WTC11 (cell line): ENCODE measurements at regions not wholly inside any gene's neighbourhood (a gene's known extent, or its start where the extent isn't known, plus 50 kb on each side); places are given as distances from the start of the nearest gene placed in this dataset.

ENCODE experiments used
- ATAC-seq: fragments of 200-7000 bp; cut with Tn5 transposase; 2 replicates; pipeline ENCODE4 v1.10.0; 2021; ENCODE audit warnings: mild to moderate bottlenecking, moderate library complexity
- CTCF ChIA-PET: fragments of 300-600 bp; sonication (Branson Sonifier 250); formaldehyde crosslinking; loops from one replicate; lab custom pipeline; 2021; ENCODE audit warnings: antibody characterized with exemption; lab: Charles Lee
- POLR2A ChIA-PET: fragments of 350-600 bp; sonication (Branson Sonifier 250); formaldehyde crosslinking; loops from one replicate; lab custom pipeline; 2021; ENCODE audit warnings: antibody characterized with exemption; lab: Charles Lee
- DNase-seq: peaks from one replicate; pipeline ENCODE4 v3.0.0; 2021; ENCODE audit warnings: low spot score
- H3K27ac Mint-ChIP-seq: 2 replicates; pipeline ENCODE4 v1.8.0; 2021; ENCODE audit warnings: mixed read lengths
- H3K27me3 Mint-ChIP-seq: 2 replicates; pipeline ENCODE4 v1.8.0; 2021; ENCODE audit warnings: low read depth, mild to moderate bottlenecking, moderate library complexity, mixed read lengths
- H3K36me3 Mint-ChIP-seq: 2 replicates; pipeline ENCODE4 v1.8.0; 2021; ENCODE audit warnings: mixed read lengths
- H3K4me1 Mint-ChIP-seq: 2 replicates; pipeline ENCODE4 v1.8.0; 2022; ENCODE audit warnings: mixed read lengths
- H3K4me3 Mint-ChIP-seq: 2 replicates; pipeline ENCODE4 v1.8.0; 2021; ENCODE audit warnings: mild to moderate bottlenecking, moderate library complexity, mixed read lengths
- H3K9me3 Mint-ChIP-seq: 2 replicates; pipeline ENCODE4 v1.8.0; 2021; ENCODE audit warnings: mixed read lengths
- ARID4B ChIP-seq: sonication (generic); formaldehyde crosslinking; IDR thresholded peaks from 2 replicates; pipeline ENCODE4 v1.8.0; 2023; ENCODE audit warnings: missing genetic modification reagents, mild to moderate bottlenecking, borderline replicate concordance
- CREM ChIP-seq: sonication (generic); formaldehyde crosslinking; IDR thresholded peaks from 2 replicates; pipeline ENCODE4 v1.8.1; 2022; ENCODE audit warnings: mild to moderate bottlenecking, missing genetic modification reagents, moderate library complexity
- ERG ChIP-seq: fragments of 250-450 bp; sonication (Bioruptor Pico); IDR thresholded peaks from 2 replicates; pipeline ENCODE4 v1.8.0; 2021; ENCODE audit warnings: mild to moderate bottlenecking
- JAZF1 ChIP-seq: fragments of 250-450 bp; sonication (Bioruptor Pico); IDR thresholded peaks from 2 replicates; pipeline ENCODE4 v1.9.0; 2021; ENCODE audit warnings: moderate library complexity, mild to moderate bottlenecking, inconsistent platforms
- RELA ChIP-seq: sonication (generic); formaldehyde crosslinking; IDR thresholded peaks from 2 replicates; pipeline ENCODE4 v1.8.1; 2022; ENCODE audit warnings: missing genetic modification reagents, mild to moderate bottlenecking, borderline replicate concordance
- ZBTB43 ChIP-seq: sonication (generic); formaldehyde crosslinking; IDR thresholded peaks from 2 replicates; pipeline ENCODE4 v1.8.1; 2023; ENCODE audit warnings: mild to moderate bottlenecking, missing genetic modification reagents
- ZMAT4 ChIP-seq: fragments of 250-450 bp; sonication (Bioruptor Pico); IDR thresholded peaks from 2 replicates; pipeline ENCODE4 v1.9.0; 2021; ENCODE audit warnings: mild to moderate bottlenecking
- ZNF281 ChIP-seq: sonication (generic); formaldehyde crosslinking; IDR thresholded peaks from 2 replicates; pipeline ENCODE4 v1.8.0; 2023; ENCODE audit warnings: mild to moderate bottlenecking, missing genetic modification reagents
- ZNF317 ChIP-seq: sonication (generic); formaldehyde crosslinking; IDR thresholded peaks from 2 replicates; pipeline ENCODE4 v1.8.1; 2023; ENCODE audit warnings: low read depth, mild to moderate bottlenecking, moderate library complexity, missing genetic modification reagents, borderline replicate concordance
- ZNF512 ChIP-seq: sonication (generic); formaldehyde crosslinking; IDR thresholded peaks from 2 replicates; pipeline ENCODE4 v1.8.1; 2022; ENCODE audit warnings: missing genetic modification reagents, borderline replicate concordance
- TF ChIP-seq, protein P1 (sequence below): sonication (generic); formaldehyde crosslinking; IDR thresholded peaks from 2 replicates; pipeline ENCODE4 v1.8.0; 2022; ENCODE audit warnings: mild to moderate bottlenecking, missing genetic modification reagents
- TF ChIP-seq, protein P2 (sequence below): sonication (generic); formaldehyde crosslinking; conservative IDR thresholded peaks from 2 replicates; pipeline ENCODE4 v1.8.1; 2023; ENCODE audit warnings: mild to moderate bottlenecking, low read depth, missing genetic modification reagents, moderate library complexity

DNA sequence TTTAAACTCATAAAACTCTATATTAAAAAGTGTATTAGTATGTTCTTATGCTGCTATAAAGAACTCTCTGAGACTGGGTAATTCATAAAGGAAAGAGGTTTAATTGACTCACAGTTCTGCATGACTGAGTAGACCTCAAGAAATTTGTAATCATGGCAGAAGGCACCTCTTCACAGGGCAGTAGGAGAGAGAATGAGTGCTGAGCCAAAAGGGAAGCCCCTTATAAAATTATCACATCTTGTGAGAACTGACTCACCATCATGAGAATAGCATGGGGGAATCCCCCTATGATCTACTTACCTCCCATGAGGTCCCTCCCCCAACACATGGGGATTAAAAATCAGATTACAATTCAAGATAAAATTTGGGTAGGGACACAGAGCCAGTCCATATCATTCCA is 463.2 kb downstream of the KLHL13 start (continued):
- no peak for TF ChIP-seq ZNF281 (CRISPR knock-in tag)
- no peak for TF ChIP-seq ERG (CRISPR knock-in tag)
- TF ChIP-seq ZNF317 (CRISPR knock-in tag), result no peak
- no peak for TF ChIP-seq ARID4B (CRISPR knock-in tag)

DNA sequence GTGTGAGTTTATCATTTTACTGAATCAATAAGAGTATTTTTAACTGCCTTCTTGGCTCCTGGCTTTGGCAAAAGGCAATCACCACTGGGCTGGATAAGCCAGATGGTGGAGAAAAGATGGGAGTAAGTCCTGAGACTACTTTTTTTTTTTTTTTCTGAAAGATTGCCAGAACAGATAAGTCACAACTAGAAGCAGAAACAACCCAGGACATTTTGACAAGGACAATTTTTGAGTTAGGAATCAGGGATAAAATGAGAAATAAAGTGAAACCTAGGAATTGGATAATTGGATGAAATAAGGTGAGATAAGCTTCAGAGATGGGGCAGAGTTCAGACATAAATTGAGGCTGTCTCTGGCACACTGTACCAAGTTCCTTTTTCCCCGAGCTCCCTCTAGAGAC is 471.0 kb downstream of the KLHL13 start:
- ATAC-seq, result peak; percentile 50; the same call in 1 of the 2 replicates
- no peak for DNase-seq
- H3K4me3 Mint-ChIP-seq, result no peak overlapping the region
- ChIA-PET POLR2A (no interaction called here), CTCF (no interaction called here)
- TF ChIP-seq ZBTB43 (CRISPR knock-in tag), result no peak
- no peak for TF ChIP-seq ZNF512 (CRISPR knock-in tag)
- no peak for TF ChIP-seq JAZF1 (CRISPR knock-in tag)
- no peak for TF ChIP-seq RELA (CRISPR knock-in tag)
- TF ChIP-seq CREM (CRISPR knock-in tag), result no peak
- TF ChIP-seq, protein P1, sequence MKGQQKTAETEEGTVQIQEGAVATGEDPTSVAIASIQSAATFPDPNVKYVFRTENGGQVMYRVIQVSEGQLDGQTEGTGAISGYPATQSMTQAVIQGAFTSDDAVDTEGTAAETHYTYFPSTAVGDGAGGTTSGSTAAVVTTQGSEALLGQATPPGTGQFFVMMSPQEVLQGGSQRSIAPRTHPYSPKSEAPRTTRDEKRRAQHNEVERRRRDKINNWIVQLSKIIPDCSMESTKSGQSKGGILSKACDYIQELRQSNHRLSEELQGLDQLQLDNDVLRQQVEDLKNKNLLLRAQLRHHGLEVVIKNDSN (CRISPR knock-in tag), result no peak
- no peak for TF ChIP-seq ZMAT4 (CRISPR knock-in tag)
- TF ChIP-seq, protein P2, sequence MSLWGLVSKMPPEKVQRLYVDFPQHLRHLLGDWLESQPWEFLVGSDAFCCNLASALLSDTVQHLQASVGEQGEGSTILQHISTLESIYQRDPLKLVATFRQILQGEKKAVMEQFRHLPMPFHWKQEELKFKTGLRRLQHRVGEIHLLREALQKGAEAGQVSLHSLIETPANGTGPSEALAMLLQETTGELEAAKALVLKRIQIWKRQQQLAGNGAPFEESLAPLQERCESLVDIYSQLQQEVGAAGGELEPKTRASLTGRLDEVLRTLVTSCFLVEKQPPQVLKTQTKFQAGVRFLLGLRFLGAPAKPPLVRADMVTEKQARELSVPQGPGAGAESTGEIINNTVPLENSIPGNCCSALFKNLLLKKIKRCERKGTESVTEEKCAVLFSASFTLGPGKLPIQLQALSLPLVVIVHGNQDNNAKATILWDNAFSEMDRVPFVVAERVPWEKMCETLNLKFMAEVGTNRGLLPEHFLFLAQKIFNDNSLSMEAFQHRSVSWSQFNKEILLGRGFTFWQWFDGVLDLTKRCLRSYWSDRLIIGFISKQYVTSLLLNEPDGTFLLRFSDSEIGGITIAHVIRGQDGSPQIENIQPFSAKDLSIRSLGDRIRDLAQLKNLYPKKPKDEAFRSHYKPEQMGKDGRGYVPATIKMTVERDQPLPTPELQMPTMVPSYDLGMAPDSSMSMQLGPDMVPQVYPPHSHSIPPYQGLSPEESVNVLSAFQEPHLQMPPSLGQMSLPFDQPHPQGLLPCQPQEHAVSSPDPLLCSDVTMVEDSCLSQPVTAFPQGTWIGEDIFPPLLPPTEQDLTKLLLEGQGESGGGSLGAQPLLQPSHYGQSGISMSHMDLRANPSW (CRISPR knock-in tag), result no peak
- no peak overlapping the region for H3K27ac Mint-ChIP-seq
- H3K36me3 Mint-ChIP-seq, result no peaks in the 10 kb centered on the region
- no peaks in the 10 kb centered on the region for H3K9me3 Mint-ChIP-seq
- no peaks in the 10 kb centered on the region for H3K4me1 Mint-ChIP-seq
- H3K27me3 Mint-ChIP-seq, result no peaks in the 10 kb centered on the region; the same call in none of the 2 replicates
